Neutrophil (primary cell): ENCODE measurements at regions not wholly inside any gene's neighbourhood (a gene's known extent, or its start where the extent isn't known, plus 50 kb on each side); places are given as distances from the start of the nearest gene placed in this dataset.
"Not testable (repeated sequence)": the region's sequence is repeated elsewhere in the genome, so short reads cannot be mapped to it uniquely, and the experiment has no call there.

Experiments
- H3K27ac ChIP-seq: fragments of 200-600 bp; sonication (generic); 2 replicates; pipeline ENCODE4 v1.5.1; 2016; ENCODE audit warnings: mild to moderate bottlenecking, moderate library complexity
- H3K27me3 ChIP-seq: fragments of 200-600 bp; sonication (generic); 2 replicates; pipeline ENCODE4 v1.6.0; 2016; ENCODE audit warnings: mild to moderate bottlenecking
- H3K36me3 ChIP-seq: fragments of 200-600 bp; sonication (generic); 2 replicates; pipeline ENCODE4 v1.5.1; 2017
- H3K4me1 ChIP-seq, 2 experiments: fragments of 200-600 bp in 1 of 2; sonication (generic) in 1 of 2; 1 replicate in 1 of 2; 2 replicates in 1 of 2; pipeline versions ENCODE4 v1.5.1 to v1.6.1; 2013 to 2016; ENCODE audit warnings: low read depth in 1 of 2, low read length in 1 of 2, mild to moderate bottlenecking in 1 of 2, moderate library complexity in 1 of 2; ENCODE audit not compliant: control insufficient read depth in 1 of 2, insufficient read depth in 1 of 2
- H3K4me3 ChIP-seq, 2 experiments: fragments of 200-600 bp in 1 of 2; sonication (generic) in 1 of 2; 1 replicate in 1 of 2; 2 replicates in 1 of 2; pipeline ENCODE4 v1.5.1; 2013 to 2016; ENCODE audit warnings: low read depth in 1 of 2, low read length in 1 of 2, mild to moderate bottlenecking in 1 of 2, moderate library complexity in 1 of 2
- H3K9me3 ChIP-seq: fragments of 200-600 bp; sonication (generic); 2 replicates; pipeline ENCODE4 v1.5.1; 2016
- TF ChIP-seq, protein P1 (sequence below): fragments of 200-600 bp; sonication (generic); IDR thresholded peaks from 2 replicates; pipeline ENCODE4 v1.5.1; 2016; ENCODE audit warnings: antibody characterized with exemption

DNA sequence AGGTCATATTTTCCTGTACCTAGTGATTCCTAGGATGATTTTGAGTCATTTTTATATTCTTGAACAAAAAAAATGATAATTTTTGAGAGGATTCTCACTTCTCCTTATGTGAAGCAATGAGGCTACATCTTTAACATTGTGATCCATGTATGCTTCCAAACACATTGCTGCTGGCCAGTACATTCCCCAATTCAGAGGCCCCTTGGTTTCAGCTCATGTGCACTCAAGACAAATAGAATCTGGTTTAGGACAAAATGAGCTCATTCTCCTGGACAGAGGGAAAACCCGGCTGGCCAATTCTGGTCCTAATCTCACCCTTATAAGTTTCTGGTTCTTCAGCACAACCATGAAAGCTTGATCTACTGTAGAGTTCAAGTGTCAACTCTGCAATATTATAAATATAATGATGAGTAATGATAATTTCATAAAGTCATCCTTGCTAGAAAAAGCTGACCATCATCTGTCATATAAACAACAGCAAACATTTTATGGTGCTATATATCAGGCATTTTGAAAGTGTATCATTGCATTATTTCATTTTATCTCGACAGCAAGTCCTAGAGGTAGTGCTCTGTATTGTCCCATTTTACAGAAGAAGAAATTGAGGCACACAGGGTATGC, 139.1 kb upstream of the ZNF366 start:
- no peaks in the 10 kb centered on the region for H3K9me3 ChIP-seq
- TF ChIP-seq, protein P1, sequence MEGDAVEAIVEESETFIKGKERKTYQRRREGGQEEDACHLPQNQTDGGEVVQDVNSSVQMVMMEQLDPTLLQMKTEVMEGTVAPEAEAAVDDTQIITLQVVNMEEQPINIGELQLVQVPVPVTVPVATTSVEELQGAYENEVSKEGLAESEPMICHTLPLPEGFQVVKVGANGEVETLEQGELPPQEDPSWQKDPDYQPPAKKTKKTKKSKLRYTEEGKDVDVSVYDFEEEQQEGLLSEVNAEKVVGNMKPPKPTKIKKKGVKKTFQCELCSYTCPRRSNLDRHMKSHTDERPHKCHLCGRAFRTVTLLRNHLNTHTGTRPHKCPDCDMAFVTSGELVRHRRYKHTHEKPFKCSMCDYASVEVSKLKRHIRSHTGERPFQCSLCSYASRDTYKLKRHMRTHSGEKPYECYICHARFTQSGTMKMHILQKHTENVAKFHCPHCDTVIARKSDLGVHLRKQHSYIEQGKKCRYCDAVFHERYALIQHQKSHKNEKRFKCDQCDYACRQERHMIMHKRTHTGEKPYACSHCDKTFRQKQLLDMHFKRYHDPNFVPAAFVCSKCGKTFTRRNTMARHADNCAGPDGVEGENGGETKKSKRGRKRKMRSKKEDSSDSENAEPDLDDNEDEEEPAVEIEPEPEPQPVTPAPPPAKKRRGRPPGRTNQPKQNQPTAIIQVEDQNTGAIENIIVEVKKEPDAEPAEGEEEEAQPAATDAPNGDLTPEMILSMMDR: no peak
- H3K4me3 ChIP-seq: no peak overlapping the region
- H3K27ac ChIP-seq: no peak overlapping the region
- H3K27me3 ChIP-seq: no peaks in the 10 kb centered on the region
- H3K4me1 ChIP-seq: no peaks in the 10 kb centered on the region
- H3K36me3 ChIP-seq: no peaks in the 10 kb centered on the region

DNA sequence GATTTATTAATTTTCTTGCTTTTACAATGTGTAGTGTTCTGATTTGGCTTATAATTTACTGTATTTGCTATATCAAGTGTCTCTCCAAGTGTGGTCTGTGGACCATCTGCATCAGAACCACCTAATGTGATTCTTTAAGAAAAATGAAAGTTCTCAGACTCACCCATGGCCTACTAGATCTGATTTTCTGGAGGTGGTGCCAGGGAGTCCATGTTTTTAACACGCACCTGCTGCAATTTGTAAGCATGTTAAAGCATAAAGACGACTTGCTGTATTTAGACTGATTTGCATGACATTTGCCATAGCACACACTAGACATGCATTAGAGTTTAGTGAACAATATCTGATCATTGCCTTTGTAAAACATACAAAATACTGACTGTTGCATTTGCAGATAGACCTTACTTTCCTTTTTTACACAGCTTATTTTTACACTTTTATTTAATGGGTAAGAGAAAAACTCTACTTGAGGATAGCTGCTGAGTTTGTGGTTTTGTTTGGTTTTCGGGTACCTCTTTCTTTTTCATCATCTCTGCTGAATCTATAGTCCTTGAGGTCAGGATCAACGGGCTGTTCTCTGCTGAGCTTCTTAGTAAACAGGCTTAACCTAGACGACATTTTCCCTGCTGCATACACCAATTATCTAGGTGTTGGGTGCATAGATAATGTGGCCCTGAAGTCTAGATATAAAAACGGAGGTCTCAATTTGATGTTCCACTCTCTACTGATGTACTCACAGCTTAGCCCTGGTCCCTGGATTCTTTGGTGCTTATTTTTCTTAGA, 138.0 kb upstream of the ZNF366 start:
- H3K27me3 ChIP-seq: no peaks in the 10 kb centered on the region
- H3K4me3 ChIP-seq: no peak overlapping the region
- no peaks in the 10 kb centered on the region for H3K9me3 ChIP-seq
- H3K27ac ChIP-seq: no peak overlapping the region
- no peaks in the 10 kb centered on the region for H3K4me1 ChIP-seq
- TF ChIP-seq, protein P1: no peak
- H3K36me3 ChIP-seq: no peaks in the 10 kb centered on the region

DNA sequence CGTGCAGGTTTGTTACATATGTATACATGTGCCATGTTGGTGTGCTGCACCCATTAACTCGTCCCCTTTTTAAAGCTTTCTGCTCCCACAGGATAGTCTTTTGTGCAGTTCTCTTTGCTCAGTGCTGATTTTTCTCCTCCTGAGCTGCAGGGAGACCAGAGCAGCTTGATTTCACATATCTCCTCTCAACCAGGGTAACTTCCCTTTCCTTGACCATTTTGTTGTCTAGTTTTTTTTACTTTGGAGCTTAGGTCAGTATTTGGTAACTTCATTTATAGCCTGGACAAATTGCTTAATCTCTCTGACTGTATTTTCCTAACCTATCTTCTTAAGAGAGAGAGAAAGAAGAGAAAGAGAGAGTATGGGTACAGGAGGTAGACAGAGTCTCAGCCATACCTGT, 137.1 kb upstream of the ZNF366 start:
- Histone ChIP-seq H3K36me3 (no peaks in the 10 kb centered on the region), H3K4me3 (no peak overlapping the region), H3K27ac (no peak overlapping the region), H3K9me3 (no peaks in the 10 kb centered on the region), H3K27me3 (no peaks in the 10 kb centered on the region), H3K4me1 (no peaks in the 10 kb centered on the region)
- TF ChIP-seq, protein P1: no peak

DNA sequence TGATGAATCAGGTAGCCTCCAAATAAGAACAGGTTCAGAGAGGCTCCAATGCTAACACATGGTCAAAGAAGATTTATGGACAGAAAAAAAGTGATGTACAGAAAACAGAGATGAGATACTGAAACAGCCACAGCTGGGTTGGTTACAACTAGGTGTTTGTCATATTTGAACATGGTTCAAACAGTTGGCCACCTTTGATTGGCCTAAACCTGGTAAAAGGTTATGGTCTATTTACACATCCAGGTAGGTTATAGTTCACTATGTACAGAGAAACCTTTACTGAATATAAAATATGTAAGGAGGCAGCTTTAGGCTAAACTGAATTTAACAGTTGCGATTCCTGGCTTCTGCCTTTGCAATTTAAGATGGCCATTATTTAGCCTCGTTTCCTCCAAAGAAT, 134.0 kb upstream of the ZNF366 start:
- Histone ChIP-seq H3K4me3 (no peak overlapping the region), H3K27ac (no peak overlapping the region), H3K9me3 (no peaks in the 10 kb centered on the region), H3K27me3 (no peaks in the 10 kb centered on the region), H3K36me3 (no peaks in the 10 kb centered on the region), H3K4me1 (no peaks in the 10 kb centered on the region)
- TF ChIP-seq, protein P1: no peak

DNA sequence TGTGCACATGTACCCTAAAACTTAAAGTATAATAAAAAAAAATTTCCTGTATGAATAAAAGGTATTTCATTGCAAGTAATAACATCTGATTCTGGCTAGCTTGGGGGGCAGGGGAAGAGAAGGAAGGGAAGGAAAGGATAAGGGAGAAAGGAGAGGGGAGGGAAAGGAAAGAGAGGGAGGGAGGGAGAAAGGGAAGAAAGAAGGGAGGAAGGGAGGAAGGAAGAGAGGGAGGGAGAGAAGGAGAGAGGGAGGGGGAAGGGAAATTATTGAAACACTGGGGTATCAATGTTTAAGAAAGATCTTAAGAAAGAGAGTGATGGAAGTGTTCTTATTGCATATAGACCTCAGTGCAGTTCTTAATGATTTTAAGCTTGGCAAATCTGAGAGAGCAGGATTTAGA, 129.8 kb upstream of the ZNF366 start:
- TF ChIP-seq, protein P1: no peak
- H3K36me3 ChIP-seq: no peaks in the 10 kb centered on the region
- H3K27me3 ChIP-seq: peaks cover 6% of the 10 kb centered on the region
- H3K9me3 ChIP-seq: no peaks in the 10 kb centered on the region
- H3K4me1 ChIP-seq: no peaks in the 10 kb centered on the region
- no peak overlapping the region for H3K27ac ChIP-seq
- no peak overlapping the region for H3K4me3 ChIP-seq

DNA sequence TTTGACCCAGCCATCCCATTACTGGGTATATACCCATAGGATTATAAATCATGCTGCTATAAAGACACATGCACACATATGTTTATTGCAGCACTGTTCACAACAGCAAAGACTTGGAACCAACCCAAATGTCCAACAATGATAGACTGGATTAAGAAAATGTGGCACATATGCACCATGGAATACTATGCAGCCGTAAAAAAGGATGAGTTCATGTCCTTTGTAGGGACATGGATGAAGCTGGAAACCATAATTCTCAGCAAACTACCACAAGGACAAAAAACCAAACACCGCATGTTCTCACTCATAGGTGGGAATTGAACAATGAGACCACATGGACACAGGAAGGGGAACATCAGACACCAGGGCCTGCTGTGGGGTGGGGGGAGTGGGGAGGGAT, 129.4 kb upstream of the ZNF366 start:
- not testable (repeated sequence) for H3K27me3 ChIP-seq, H3K4me1 ChIP-seq, H3K4me3 ChIP-seq, H3K9me3 ChIP-seq, H3K36me3 ChIP-seq, H3K27ac ChIP-seq
